HepG2 (cell line): ENCODE measurements at regions not wholly inside any gene's neighbourhood (a gene's known extent, or its start where the extent isn't known, plus 50 kb on each side); places are given as distances from the start of the nearest gene placed in this dataset.

ENCODE experiments used
- ATAC-seq: fragments of 200-7000 bp; cut with Tn5 transposase; 3 replicates; pipeline ENCODE4 v1.9.1; 2020; ENCODE audit warnings: mild to moderate bottlenecking, moderate library complexity
- BruUV-seq: library from RNA; stranded (reverse); fragments of 400-500 nt; replicated peaks from 2 replicates; lab custom pipeline; 2021; lab: Mats Ljungman, UMichigan
- CTCF ChIA-PET: fragments of 300-600 bp; formaldehyde crosslinking; extraction: SDS; loops from one replicate; lab custom pipeline; 2021; ENCODE audit warnings: low total read pairs, inconsistent platforms, low intra/inter-chr PET ratio; lab: Yijun Ruan, JAX
- POLR2A ChIA-PET: fragments of 350-600 bp; sonication (Branson Sonifier 250); formaldehyde crosslinking; loops from one replicate; lab custom pipeline; 2020; ENCODE audit warnings: antibody characterized with exemption, inconsistent platforms; lab: Yijun Ruan, JAX
- DNase-seq: peaks from one replicate; pipeline ENCODE4 v3.0.0-alpha.2; 2015; ENCODE audit warnings: low spot score
- FAIRE-seq: peaks from 3 replicates; lab custom pipeline; 2011; peaks lifted over from hg19 to GRCh38; lab: Jason Lieb, UNC
- H2AFZ ChIP-seq: one replicate; pipeline ENCODE4 v1.6.1; 2011; ENCODE audit warnings: low read length, inconsistent platforms
- H3K27ac ChIP-seq: fragments of 300-600 bp; 3 replicates; pipeline ENCODE4 v1.8.0; 2011; ENCODE audit warnings: mixed run types, mild to moderate bottlenecking, mixed read lengths, low read length, inconsistent platforms; ENCODE audit not compliant: insufficient read depth; ENCODE audit errors: extremely low read length
- H3K27me3 ChIP-seq, 2 experiments: fragments of 200-600 bp in 1 of 2; 2 replicates in 1 of 2; 3 replicates in 1 of 2; pipeline versions ENCODE4 v1.6.0 to v1.8.0; 2011; ENCODE audit warnings: low read length in 2 of 2, mild to moderate bottlenecking in 2 of 2, moderate library complexity in 2 of 2, inconsistent platforms in 1 of 2; ENCODE audit not compliant: insufficient read depth in 2 of 2, control insufficient read depth in 1 of 2
- H3K36me3 ChIP-seq, 2 experiments: fragments of 200-600 bp in 1 of 2; replicated peaks in 1 of 2; 2 replicates in 1 of 2; 3 replicates in 1 of 2; pipeline versions ENCODE4 v1.5.1 to v1.8.0; 2011; ENCODE audit warnings: low read length in 2 of 2, inconsistent platforms in 1 of 2; ENCODE audit not compliant: insufficient read depth in 2 of 2, control insufficient read depth in 1 of 2
- H3K4me1 ChIP-seq: 2 replicates; pipeline ENCODE4 v1.5.1; 2012; ENCODE audit warnings: low read length, inconsistent platforms; ENCODE audit not compliant: insufficient read depth
- H3K4me2 ChIP-seq: 2 replicates; pipeline ENCODE4 v1.6.0; 2011; ENCODE audit warnings: low read depth, low read length, inconsistent platforms
- H3K4me3 ChIP-seq, 3 experiments: fragments of 200-600 bp in 1 of 3; sonication (generic), shearing (Covaris generic) in 1 of 3; replicated peaks in 1 of 3; 2 replicates each; pipeline ENCODE4 v1.5.1; 2011 to 2016; ENCODE audit warnings: low read length in 3 of 3, inconsistent platforms in 2 of 3, low read depth in 2 of 3, mild to moderate bottlenecking in 2 of 3, control low read depth in 1 of 3, mixed read lengths in 1 of 3; ENCODE audit not compliant: insufficient read depth in 1 of 3
- H3K79me2 ChIP-seq: one replicate; pipeline ENCODE4 v1.6.1; 2011; ENCODE audit warnings: low read length, inconsistent platforms; ENCODE audit not compliant: insufficient read depth
- H3K9ac ChIP-seq: 2 replicates; pipeline ENCODE4 v1.6.0; 2011; ENCODE audit warnings: mild to moderate bottlenecking, low read depth, low read length, inconsistent platforms; ENCODE audit not compliant: insufficient read depth
- H3K9me3 ChIP-seq: 2 replicates; pipeline ENCODE4 v1.5.1; 2012; ENCODE audit warnings: mild to moderate bottlenecking, low read length
- H4K20me1 ChIP-seq: 2 replicates; pipeline ENCODE4 v1.6.0; 2011; ENCODE audit warnings: inconsistent platforms, mild to moderate bottlenecking, low read length, moderate library complexity; ENCODE audit not compliant: insufficient read depth
- AGO2 ChIP-seq: fragments of 200-400 bp; formaldehyde crosslinking; optimal IDR thresholded peaks from 2 replicates; pipeline ENCODE3; 2017; ENCODE audit warnings: mild to moderate bottlenecking, low read depth, low read length, moderate library complexity
- CCAR2 ChIP-seq: fragments of 200-400 bp; formaldehyde crosslinking; optimal IDR thresholded peaks from 2 replicates; pipeline ENCODE3; 2018; ENCODE audit warnings: low read depth, mild to moderate bottlenecking, low read length, moderate library complexity
- CENPX ChIP-seq: sonication (generic); formaldehyde crosslinking; IDR thresholded peaks from 2 replicates; pipeline ENCODE4 v1.9.0; 2021; ENCODE audit warnings: mild to moderate bottlenecking, missing genetic modification reagents, moderate library complexity
- GATAD2A ChIP-seq: IDR thresholded peaks from 2 replicates; pipeline ENCODE4 v1.6.1; 2016
- MLLT10 ChIP-seq: sonication (generic); formaldehyde crosslinking; IDR thresholded peaks from 2 replicates; pipeline ENCODE4 v1.4.0; 2020; ENCODE audit warnings: missing genetic modification reagents
- NFKB2 ChIP-seq: sonication (generic); formaldehyde crosslinking; IDR thresholded peaks from 2 replicates; pipeline ENCODE4 v1.4.0; 2020; ENCODE audit warnings: missing genetic modification reagents, borderline replicate concordance
- NR2F1 ChIP-seq, 2 experiments: fragments of 450-650 bp in 1 of 2; formaldehyde crosslinking in 1 of 2; IDR thresholded peaks; 2 replicates each; pipeline versions ENCODE4 v1.5.0 to v1.6.1; 2016 to 2020; ENCODE audit warnings: mild to moderate bottlenecking in 1 of 2, missing compliant biosample characterization in 1 of 2, missing genetic modification reagents in 1 of 2, moderate library complexity in 1 of 2
- SP140L ChIP-seq: sonication (generic); formaldehyde crosslinking; IDR thresholded peaks from 2 replicates; pipeline ENCODE4 v1.4.0; 2020; ENCODE audit warnings: missing genetic modification reagents, borderline replicate concordance
- TAF15 ChIP-seq: fragments of 200-400 bp; formaldehyde crosslinking; IDR thresholded peaks from one replicate; pipeline ENCODE4 v1.6.1; 2018; ENCODE audit warnings: mild to moderate bottlenecking, low read depth, low read length; ENCODE audit not compliant: poor library complexity, severe bottlenecking
- TCF7 ChIP-seq: sonication (generic); IDR thresholded peaks from 2 replicates; pipeline ENCODE4 v1.6.1; 2016; ENCODE audit warnings: antibody characterized with exemption, low read depth
- ZC3H13 ChIP-seq: sonication (generic); formaldehyde crosslinking; IDR thresholded peaks from 2 replicates; pipeline ENCODE4 v1.8.1; 2023; ENCODE audit warnings: mild to moderate bottlenecking, missing genetic modification reagents, moderate library complexity
- ZNF142 ChIP-seq: sonication (generic); formaldehyde crosslinking; IDR thresholded peaks from 2 replicates; pipeline ENCODE4 v1.4.0; 2020; ENCODE audit warnings: missing genetic modification reagents
- ZNF33A ChIP-seq: sonication (generic); formaldehyde crosslinking; IDR thresholded peaks from 2 replicates; pipeline ENCODE4 v1.5.1; 2020; ENCODE audit warnings: missing genetic modification reagents, mild to moderate bottlenecking, moderate library complexity, borderline replicate concordance
- ZNF343 ChIP-seq: sonication (generic); formaldehyde crosslinking; IDR thresholded peaks from 2 replicates; pipeline ENCODE4 v1.4.0; 2020; ENCODE audit warnings: mild to moderate bottlenecking, missing genetic modification reagents
- WGBS: methylation state at CpG from one replicate; pipeline ENCODE4 v1.1.6; 2017; ENCODE audit warnings: low lambda C conversion rate; 5-methylcytosine and 5-hydroxymethylcytosine counted together
- in situ Hi-C: cut with HindIII; loops from 2 replicates; pipeline ENCODE4 v1.10.0; 2017; ENCODE audit warnings: low pct_unique_long_range_greater_than_20kb; ENCODE audit not compliant: extremely low pct_ligation_motif_present
- intact Hi-C: fragments of 100-400 bp; cut with micrococcal nuclease; formaldehyde crosslinking; loops from one replicate; pipeline ENCODE4 v1.10.0; 2022; ENCODE audit not compliant: unreplicated experiment

GRCh38 chr13:111904166-111904565 lies 162.8 kb upstream of the SOX1 start:
- FAIRE-seq (no peak), ATAC-seq (no peak), DNase-seq (no peak)
- no peak overlapping the region for H2AFZ ChIP-seq
- no peak overlapping the region for H3K4me3 ChIP-seq
- peaks cover 4 to 39% of the 10 kb centered on the region in 2 experiments; a peak in 3 of 5 replicates for H3K27me3 ChIP-seq
- BruUV-seq = no TSS peak
- intact Hi-C loops (no loop called here), in situ Hi-C loops (no loop called here)
- POLR2A ChIA-PET = no interaction called here
- 13% methylated on average over 7 of the region's 7 CpGs for WGBS
- H3K9ac ChIP-seq = no peak overlapping the region
- H3K27ac ChIP-seq = no peak overlapping the region
- H4K20me1 ChIP-seq = no peaks in the 10 kb centered on the region
- H3K9me3 ChIP-seq = no peaks in the 10 kb centered on the region
- H3K79me2 ChIP-seq = no peaks in the 10 kb centered on the region
- CTCF ChIA-PET = no interaction called here
- H3K4me2 ChIP-seq = no peak overlapping the region
- H3K36me3 ChIP-seq = no peaks in the 10 kb centered on the region
- H3K4me1 ChIP-seq = no peaks in the 10 kb centered on the region
- no peak for TF ChIP-seq ZC3H13 (CRISPR knock-in tag)
- no peak for TF ChIP-seq GATAD2A (CRISPR knock-in tag)
- TF ChIP-seq TAF15 = no peak
- TF ChIP-seq NFKB2 (CRISPR knock-in tag) = no peak
- no peak for TF ChIP-seq CENPX (CRISPR knock-in tag)
- no peak for TF ChIP-seq SP140L (CRISPR knock-in tag)
- no peak for TF ChIP-seq ZNF343 (CRISPR knock-in tag)
- no peak for TF ChIP-seq ZNF142
- no peak for TF ChIP-seq MLLT10 (CRISPR knock-in tag)
- TF ChIP-seq NR2F1 (CRISPR knock-in tag; IDR thresholded peaks at IDR 0.05) = no peak
- TF ChIP-seq AGO2 = no peak
- TF ChIP-seq ZNF33A = no peak
- TF ChIP-seq TCF7 = no peak
- no peak for TF ChIP-seq CCAR2
